Stomach (tissue), 8 donors: ENCODE measurements at regions not wholly inside any gene's neighbourhood (a gene's known extent, or its start where the extent isn't known, plus 50 kb on each side); places are given as distances from the start of the nearest gene placed in this dataset.

Experiments
- DNase-seq, 2 donors: peaks; one replicate each; pipeline versions ENCODE4 v3.0.0 to v3.0.0-alpha.2; 2013 to 2019
- H3K27ac ChIP-seq, 5 donors: fragments of 200-600 bp in 4 of 5; sonication (generic) in 4 of 5; one replicate each; pipeline ENCODE4 v1.5.1; 2013 to 2019; ENCODE audit warnings: mild to moderate bottlenecking in 1 of 5, moderate library complexity in 1 of 5
- H3K27me3 ChIP-seq, 3 donors: fragments of 200-600 bp; sonication (generic); one replicate each; pipeline ENCODE4 v1.5.1; 2017 to 2019; ENCODE audit warnings: mixed run types in 1 of 3
- H3K36me3 ChIP-seq, 4 donors: fragments of 200-600 bp; sonication (generic); 1 replicate in 3 of 4; 2 replicates in 1 of 4; pipeline ENCODE4 v1.5.1; 2016 to 2019
- H3K4me1 ChIP-seq, 4 donors: fragments of 200-600 bp; sonication (generic); one replicate each; pipeline ENCODE4 v1.5.1; 2016 to 2019
- H3K4me3 ChIP-seq, 4 donors: fragments of 200-600 bp; sonication (generic) in 3 of 4; one replicate each; pipeline ENCODE4 v1.5.1; 2016 to 2019; ENCODE audit warnings: mild to moderate bottlenecking in 1 of 4
- H3K9me3 ChIP-seq, 4 donors: fragments of 200-600 bp; sonication (generic); one replicate each; pipeline ENCODE4 v1.5.1; 2016 to 2019
- EP300 ChIP-seq: sonication (generic); formaldehyde crosslinking; IDR thresholded peaks from one replicate; pipeline ENCODE4 v1.6.1; 2017; ENCODE audit warnings: antibody characterized with exemption
- POLR2A ChIP-seq, 4 donors: fragments of 450-650 bp; IDR thresholded peaks; one replicate each; pipeline ENCODE4 v1.6.1; 2016; ENCODE audit warnings: antibody characterized with exemption in 4 of 4, control low read depth in 2 of 4, mild to moderate bottlenecking in 1 of 4, moderate library complexity in 1 of 4
- POLR2AphosphoS5 ChIP-seq, 3 donors: sonication (generic); formaldehyde crosslinking; IDR thresholded peaks; one replicate each; pipeline ENCODE4 v1.6.1; 2016; ENCODE audit warnings: antibody characterized with exemption in 3 of 3
- WGBS, 5 donors: extraction: QIAGEN DNeasy Blood & Tissue Kit in 3 of 5; methylation state at CpG; one replicate each; pipeline versions ENCODE4 v1.1.5 to v1.1.7; 2013 to 2018; 5-methylcytosine and 5-hydroxymethylcytosine counted together
- intact Hi-C: fragments of 100-400 bp; cut with DNase I; formaldehyde crosslinking; loops from one replicate; pipeline ENCODE4 v1.15.1; 2023; ENCODE audit warnings: low total_unique reads
- TF ChIP-seq, protein P1 (sequence below), 7 experiments: fragments of 450-650 bp in 4 of 7; fragments of 200-600 bp in 3 of 7; sonication (generic) in 3 of 7; IDR thresholded peaks; one replicate each; pipeline ENCODE4 v1.5.1; 2016 to 2019; ENCODE audit warnings: antibody characterized with exemption in 7 of 7, control low read depth in 2 of 7, mild to moderate bottlenecking in 1 of 7
- donor health status: healthy with polysubstance abuse.
- donor health status: Bipolar disorder and iron deficiency.
- donor health status: healthy.

DNA sequence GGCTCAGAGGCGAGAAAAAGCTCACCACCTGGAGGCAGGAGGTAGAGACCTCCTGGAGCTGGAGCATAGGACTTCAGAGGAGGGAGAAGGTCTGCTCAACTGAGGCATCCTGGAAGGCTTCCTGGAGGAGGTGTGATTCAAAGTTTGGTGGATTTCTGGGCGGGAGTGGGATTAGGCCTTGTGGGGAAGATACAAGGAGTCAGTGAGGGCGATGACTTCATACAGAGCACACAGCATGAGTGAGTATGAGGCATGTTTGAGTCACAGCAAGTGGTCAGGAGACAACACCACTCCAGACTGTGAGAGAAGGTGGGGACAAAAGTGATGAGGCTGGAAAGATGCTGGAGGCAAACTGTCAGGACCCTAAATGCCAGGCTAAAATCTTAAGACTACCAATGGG lies 77.6 kb downstream of the MATN1 start:
- 59 to 84% (median 62%) methylated on average over 3 of the region's 3 CpGs for WGBS, 5 donors
- Histone ChIP-seq H3K27me3 (peaks cover 0 to 84% (median 17%) of the 10 kb centered on the region in 3 donors), H3K27ac (no peak overlapping the region), H3K4me3 (no peak overlapping the region), H3K9me3 (peaks cover 0 to 8% (median 0%) of the 10 kb centered on the region in 4 donors), H3K36me3 (no peaks in the 10 kb centered on the region), H3K4me1 (peaks cover 0 to 9% (median 4%) of the 10 kb centered on the region in 4 donors)
- no peak for TF ChIP-seq POLR2A (IDR thresholded peaks at IDR 0.05)
- no peak for TF ChIP-seq EP300
- TF ChIP-seq, protein P1, sequence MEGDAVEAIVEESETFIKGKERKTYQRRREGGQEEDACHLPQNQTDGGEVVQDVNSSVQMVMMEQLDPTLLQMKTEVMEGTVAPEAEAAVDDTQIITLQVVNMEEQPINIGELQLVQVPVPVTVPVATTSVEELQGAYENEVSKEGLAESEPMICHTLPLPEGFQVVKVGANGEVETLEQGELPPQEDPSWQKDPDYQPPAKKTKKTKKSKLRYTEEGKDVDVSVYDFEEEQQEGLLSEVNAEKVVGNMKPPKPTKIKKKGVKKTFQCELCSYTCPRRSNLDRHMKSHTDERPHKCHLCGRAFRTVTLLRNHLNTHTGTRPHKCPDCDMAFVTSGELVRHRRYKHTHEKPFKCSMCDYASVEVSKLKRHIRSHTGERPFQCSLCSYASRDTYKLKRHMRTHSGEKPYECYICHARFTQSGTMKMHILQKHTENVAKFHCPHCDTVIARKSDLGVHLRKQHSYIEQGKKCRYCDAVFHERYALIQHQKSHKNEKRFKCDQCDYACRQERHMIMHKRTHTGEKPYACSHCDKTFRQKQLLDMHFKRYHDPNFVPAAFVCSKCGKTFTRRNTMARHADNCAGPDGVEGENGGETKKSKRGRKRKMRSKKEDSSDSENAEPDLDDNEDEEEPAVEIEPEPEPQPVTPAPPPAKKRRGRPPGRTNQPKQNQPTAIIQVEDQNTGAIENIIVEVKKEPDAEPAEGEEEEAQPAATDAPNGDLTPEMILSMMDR (IDR thresholded peaks at IDR 0.05) = no peak
- no peak for TF ChIP-seq POLR2AphosphoS5 (IDR thresholded peaks at IDR 0.05)
- DNase-seq = no peak
- intact Hi-C loops = no loop called here

DNA sequence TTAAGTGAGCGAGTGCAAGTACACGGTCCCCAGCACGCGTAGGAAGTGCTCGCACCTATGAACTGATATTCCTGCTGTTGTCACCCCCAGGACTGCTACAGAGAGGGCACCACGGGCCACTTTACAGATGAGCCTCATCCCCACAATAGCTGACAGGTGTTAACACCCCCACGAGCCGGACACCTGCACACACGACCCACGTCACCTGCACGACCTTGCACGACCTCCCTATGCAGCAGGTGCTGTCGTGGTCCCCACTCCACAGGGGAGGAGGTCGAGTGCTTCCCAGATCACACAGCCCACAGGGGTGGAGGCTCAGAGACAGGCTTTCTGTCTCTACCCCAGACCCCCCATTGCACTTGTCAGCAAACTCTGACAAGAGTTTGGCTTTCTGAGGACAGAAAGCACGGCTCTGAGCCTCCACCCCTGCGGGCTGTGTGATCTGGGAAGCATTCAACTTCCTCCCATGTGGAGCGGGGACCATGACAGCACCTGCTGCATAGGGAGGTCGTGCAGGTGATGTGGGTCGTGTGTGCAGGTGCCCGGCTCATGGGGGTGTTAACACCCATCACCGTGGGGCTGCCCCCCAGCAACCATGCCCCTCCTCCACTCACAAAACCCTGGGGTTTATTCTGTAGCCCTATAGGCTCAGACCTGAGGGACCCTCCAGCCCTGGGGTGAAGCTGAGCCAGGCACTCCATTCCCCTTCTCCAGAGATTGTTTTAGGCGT lies 80.8 kb downstream of the MATN1 start:
- H3K27me3 ChIP-seq = peaks cover 0 to 63% (median 17%) of the 10 kb centered on the region in 3 donors
- H3K4me3 ChIP-seq = no peak overlapping the region
- peaks cover 0 to 3% (median 0%) of the 10 kb centered on the region in 4 donors for H3K4me1 ChIP-seq
- DNase-seq = no peak
- intact Hi-C loops = no loop called here
- 58 to 65% (median 62%) methylated on average over 21 to 22 of the region's 22 CpGs for WGBS, 5 donors
- H3K36me3 ChIP-seq = no peaks in the 10 kb centered on the region
- H3K9me3 ChIP-seq = peaks cover 0 to 8% (median 0%) of the 10 kb centered on the region in 4 donors
- TF ChIP-seq EP300 (no peak), POLR2AphosphoS5 (IDR thresholded peaks at IDR 0.05) (no peak), POLR2A (IDR thresholded peaks at IDR 0.05) (no peak)
- TF ChIP-seq, protein P1 (IDR thresholded peaks at IDR 0.05) = no peak
- no peak overlapping the region for H3K27ac ChIP-seq

DNA sequence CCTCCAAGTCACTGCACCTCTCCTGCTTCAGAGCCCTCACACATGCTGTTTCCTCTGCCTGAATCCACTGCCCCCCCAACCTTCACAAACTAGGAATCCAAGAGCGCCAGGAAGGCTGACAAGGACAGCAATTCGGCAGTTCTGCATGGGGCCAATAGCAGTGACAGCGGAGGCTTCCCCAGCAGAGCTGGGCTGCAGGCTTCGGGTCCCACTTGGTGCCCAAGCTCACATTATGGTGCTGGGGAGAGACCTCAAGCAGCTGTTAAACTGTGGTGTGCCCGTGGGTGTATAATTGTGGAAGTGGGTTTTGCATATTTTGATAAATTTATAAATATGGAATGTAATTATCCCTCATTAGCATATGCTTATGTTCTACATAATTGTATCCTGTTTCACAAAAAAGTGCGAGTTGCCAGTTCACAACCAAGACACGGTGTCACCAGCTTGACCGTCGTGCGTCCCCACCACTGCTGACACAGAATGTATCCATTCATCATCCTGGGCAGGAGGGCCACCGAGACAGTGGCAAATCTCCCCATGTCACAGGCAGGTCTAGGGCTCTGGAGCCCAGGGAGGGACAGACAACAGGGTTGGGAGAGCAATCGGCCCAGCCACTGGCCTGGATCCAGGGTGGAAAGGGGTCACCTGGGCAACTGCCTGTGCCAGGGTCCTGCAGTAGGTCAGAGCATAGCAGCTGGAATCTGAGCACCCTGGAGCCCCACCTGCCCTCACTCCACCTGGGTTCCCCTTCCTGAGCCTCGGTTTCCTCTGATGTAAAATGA lies 81.6 kb downstream of the MATN1 start:
- WGBS, 5 donors = 58 to 67% (median 59%) methylated on average over 13 of the region's 13 CpGs
- intact Hi-C loops = no loop called here
- no peaks in the 10 kb centered on the region for H3K36me3 ChIP-seq
- no peak overlapping the region for H3K27ac ChIP-seq
- H3K4me3 ChIP-seq = no peak overlapping the region
- TF ChIP-seq, protein P1 (IDR thresholded peaks at IDR 0.05) = no peak
- TF ChIP-seq POLR2AphosphoS5 (IDR thresholded peaks at IDR 0.05) = no peak
- no peak for TF ChIP-seq EP300
- TF ChIP-seq POLR2A (IDR thresholded peaks at IDR 0.05) = no peak
- peaks cover 0 to 7% (median 0%) of the 10 kb centered on the region in 4 donors for H3K9me3 ChIP-seq
- no peak for DNase-seq
- H3K4me1 ChIP-seq = peaks cover 0 to 10% (median 3%) of the 10 kb centered on the region in 4 donors
- H3K27me3 ChIP-seq = peaks cover 0 to 55% (median 15%) of the 10 kb centered on the region in 3 donors

DNA sequence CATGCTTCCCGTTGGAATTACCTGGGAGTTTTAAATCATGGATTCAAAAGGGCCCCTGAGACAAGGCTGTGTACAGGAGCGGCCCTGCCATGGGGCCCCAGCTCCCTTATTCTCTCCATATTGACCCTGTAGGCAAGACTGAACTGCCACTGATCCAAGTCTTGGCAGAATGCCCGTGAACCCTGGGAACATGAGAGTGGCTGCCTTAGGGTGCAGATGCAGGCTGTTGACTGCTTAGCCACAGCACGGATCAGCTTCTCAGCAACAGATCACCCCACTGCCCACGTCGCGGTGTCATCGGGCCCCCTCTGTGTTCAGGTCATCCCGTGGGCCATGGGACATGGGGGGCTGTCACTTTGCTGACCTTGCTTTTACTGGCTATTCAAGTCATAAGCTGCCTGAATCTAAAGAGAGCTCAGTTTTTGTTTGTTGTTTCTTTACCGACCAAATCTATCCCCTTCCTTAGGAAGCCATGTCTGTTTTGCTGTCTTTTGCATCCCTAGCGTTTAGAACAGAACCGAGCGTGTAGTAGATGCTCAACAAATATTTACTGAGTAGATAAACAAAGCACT lies 83.4 kb downstream of the MATN1 start:
- no peak for DNase-seq
- H3K4me3 ChIP-seq = no peak overlapping the region
- H3K36me3 ChIP-seq = no peaks in the 10 kb centered on the region
- no peaks in the 10 kb centered on the region for H3K9me3 ChIP-seq
- intact Hi-C loops = no loop called here
- peaks cover 0 to 51% (median 11%) of the 10 kb centered on the region in 3 donors for H3K27me3 ChIP-seq
- 47 to 60% (median 52%) methylated on average over 13 of the region's 13 CpGs for WGBS, 5 donors
- TF ChIP-seq POLR2A (IDR thresholded peaks at IDR 0.05) = no peak
- TF ChIP-seq POLR2AphosphoS5 (IDR thresholded peaks at IDR 0.05) = no peak
- no peak for TF ChIP-seq EP300
- TF ChIP-seq, protein P1 (IDR thresholded peaks at IDR 0.05) = no peak
- H3K27ac ChIP-seq = no peak overlapping the region
- H3K4me1 ChIP-seq = peaks cover 0 to 10% (median 3%) of the 10 kb centered on the region in 4 donors
